ENCODE measurements at regions not wholly inside any gene's neighbourhood (a gene's known extent, or its start where the extent isn't known, plus 50 kb on each side); places are given as distances from the start of the nearest gene placed in this dataset.

GRCh38 chr6:80667006-80667405, 560.5 kb downstream of the BCKDHB start:
- TF ChIP-seq, protein P1, sequence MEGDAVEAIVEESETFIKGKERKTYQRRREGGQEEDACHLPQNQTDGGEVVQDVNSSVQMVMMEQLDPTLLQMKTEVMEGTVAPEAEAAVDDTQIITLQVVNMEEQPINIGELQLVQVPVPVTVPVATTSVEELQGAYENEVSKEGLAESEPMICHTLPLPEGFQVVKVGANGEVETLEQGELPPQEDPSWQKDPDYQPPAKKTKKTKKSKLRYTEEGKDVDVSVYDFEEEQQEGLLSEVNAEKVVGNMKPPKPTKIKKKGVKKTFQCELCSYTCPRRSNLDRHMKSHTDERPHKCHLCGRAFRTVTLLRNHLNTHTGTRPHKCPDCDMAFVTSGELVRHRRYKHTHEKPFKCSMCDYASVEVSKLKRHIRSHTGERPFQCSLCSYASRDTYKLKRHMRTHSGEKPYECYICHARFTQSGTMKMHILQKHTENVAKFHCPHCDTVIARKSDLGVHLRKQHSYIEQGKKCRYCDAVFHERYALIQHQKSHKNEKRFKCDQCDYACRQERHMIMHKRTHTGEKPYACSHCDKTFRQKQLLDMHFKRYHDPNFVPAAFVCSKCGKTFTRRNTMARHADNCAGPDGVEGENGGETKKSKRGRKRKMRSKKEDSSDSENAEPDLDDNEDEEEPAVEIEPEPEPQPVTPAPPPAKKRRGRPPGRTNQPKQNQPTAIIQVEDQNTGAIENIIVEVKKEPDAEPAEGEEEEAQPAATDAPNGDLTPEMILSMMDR (IDR thresholded peaks at IDR 0.05 in 4 of 5, conservative IDR thresholded peaks at IDR 0.05 in 1 of 5): no peak
- TF ChIP-seq POLR2A (IDR thresholded peaks at IDR 0.05): no peak

Measured in gastrocnemius medialis (tissue), 4 donors.